PC-3 (cell line): ENCODE measurements at regions not wholly inside any gene's neighbourhood (a gene's known extent, or its start where the extent isn't known, plus 50 kb on each side); places are given as distances from the start of the nearest gene placed in this dataset.

Source experiments
- CTCF ChIP-seq: fragments of 300-600 bp; sonication (generic); conservative IDR thresholded peaks from 2 replicates; pipeline ENCODE4 v1.5.1; 2017; ENCODE audit warnings: antibody characterized with exemption, low read depth, mild to moderate bottlenecking, low read length
- EZH2 ChIP-seq: fragments of 300-600 bp; sonication (generic); IDR thresholded peaks from one replicate; pipeline ENCODE4 v1.6.1; 2017; ENCODE audit warnings: antibody characterized with exemption, mild to moderate bottlenecking, low read length; ENCODE audit not compliant: unreplicated experiment
- EZH2phosphoT487 ChIP-seq: fragments of 300-600 bp; sonication (generic); IDR thresholded peaks from 2 replicates; pipeline ENCODE4 v1.6.1; 2018; ENCODE audit warnings: mild to moderate bottlenecking, antibody characterized with exemption, low read length, borderline replicate concordance

GRCh38 chr6:16883414-16883813 is 122.2 kb upstream of the ATXN1 start:
- TF ChIP-seq CTCF (no peak), EZH2 (no peak), EZH2phosphoT487 (no peak)
